LNCaP clone FGC (cell line): ENCODE measurements at regions not wholly inside any gene's neighbourhood (a gene's known extent, or its start where the extent isn't known, plus 50 kb on each side); places are given as distances from the start of the nearest gene placed in this dataset.

Source experiments
- DNase-seq: peaks from one replicate; pipeline ENCODE4 v3.0.0-alpha.2; 2011; ENCODE audit warnings: low read depth
- H3K4me3 ChIP-seq: 2 replicates; pipeline ENCODE4 v1.5.1; 2011; ENCODE audit warnings: mild to moderate bottlenecking, low read depth, low read length, control low read depth
- CTCF ChIP-seq: IDR thresholded peaks from 2 replicates; pipeline ENCODE4 v1.5.1; 2012; ENCODE audit warnings: mild to moderate bottlenecking; ENCODE audit not compliant: control insufficient read depth, insufficient read depth; ENCODE audit errors: extremely low read depth

- H3K4me3 ChIP-seq = no peak overlapping the region
- TF ChIP-seq CTCF = no peak
- DNase-seq = no peak
These were observed 126.7 kb downstream of the NDUFA10 start for GRCh38 chr2:239898292-239898925.

GRCh38 chr2:239897596-239898235 is 127.4 kb downstream of the NDUFA10 start:
- no peak for TF ChIP-seq CTCF

GRCh38 chr2:239896075-239896474 is 129.1 kb downstream of the NDUFA10 start:
- no peak for DNase-seq
- TF ChIP-seq CTCF = no peak
- H3K4me3 ChIP-seq = no peak overlapping the region

More at GRCh38 chr2:239897596-239898235, 127.4 kb downstream of the NDUFA10 start:
- no peak for DNase-seq
- no peak overlapping the region for H3K4me3 ChIP-seq

- no peak for TF ChIP-seq CTCF
- DNase-seq = no peak
- no peak overlapping the region for H3K4me3 ChIP-seq
These were observed 129.5 kb downstream of the NDUFA10 start for GRCh38 chr2:239895669-239896068.

GRCh38 chr2:239895116-239895515 is 130.0 kb downstream of the NDUFA10 start:
- H3K4me3 ChIP-seq = no peak overlapping the region
- TF ChIP-seq CTCF = no peak
- DNase-seq = no peak

GRCh38 chr2:239894276-239894675 is 130.9 kb downstream of the NDUFA10 start:
- no peak for DNase-seq
- no peak overlapping the region for H3K4me3 ChIP-seq
- no peak for TF ChIP-seq CTCF

GRCh38 chr2:239893236-239893515 is 132.0 kb downstream of the NDUFA10 start:
- TF ChIP-seq CTCF = no peak
- no peak overlapping the region for H3K4me3 ChIP-seq
- no peak for DNase-seq
